ENCODE measurements at regions not wholly inside any gene's neighbourhood (a gene's known extent, or its start where the extent isn't known, plus 50 kb on each side); places are given as distances from the start of the nearest gene placed in this dataset.

- no peaks in the 10 kb centered on the region for H3K27me3 ChIP-seq (replicated peaks in 1 of 2; ENCODE audit: control insufficient read depth in 2 of 2, insufficient read depth in 2 of 2, low read length in 1 of 2)
- no peak overlapping the region for H2AFZ ChIP-seq (ENCODE audit: control insufficient read depth, low read depth, low read length)
- ChIA-PET CTCF (interaction anchor here (0.8 to 2.8 kb wide), 6 partner anchors 27 to 257 kb away, joined by 3 to 20 read pairs (median 5); no protein-coding TSS in a partner anchor), SMC1A (ENCODE audit: uncharacterized antibody, unreplicated experiment) (interaction anchor here (0.9 to 2.1 kb wide), 3 partner anchors 28 to 155 kb away, joined by 3 to 7 read pairs (median 3); no protein-coding TSS in a partner anchor), POLR2A (interaction anchor here (0.6 kb wide), 1 partner anchor 90 kb away, joined by 3 read pairs; no protein-coding TSS in a partner anchor), RAD21 (ENCODE audit: unreplicated experiment) (interaction anchor here (0.7 to 1.4 kb wide), 2 partner anchors 28 to 159 kb away, joined by 4 to 6 read pairs; no protein-coding TSS in a partner anchor)
- WGBS (ENCODE audit: insufficient coverage, insufficient replicate concordance, low lambda C conversion rate, missing lambda C conversion rate): 87% methylated on average over 5 of the region's 5 CpGs
- no peak overlapping the region for H3K4me2 ChIP-seq (ENCODE audit: control insufficient read depth, insufficient read depth)
- BruUV-seq (replicated peaks): no TSS peak
- FAIRE-seq: no peak
- intact Hi-C loops (cut with micrococcal nuclease; ENCODE audit: unreplicated experiment): loop anchor here (1.0 to 5.0 kb wide), 3 partner anchors 87 to 157 kb away; partner anchors contain the start of gene FTH1
- ATAC-seq: no peak
- H3K79me2 ChIP-seq (ENCODE audit: control insufficient read depth, insufficient read depth, low read length): no peaks in the 10 kb centered on the region
- no peaks in the 10 kb centered on the region for H3K9me3 ChIP-seq (replicated peaks; ENCODE audit: control insufficient read depth, insufficient read depth, low read length)
- H3K27ac ChIP-seq (ENCODE audit: control insufficient read depth, insufficient read depth): no peak overlapping the region
- H4K20me1 ChIP-seq (ENCODE audit: control insufficient read depth, insufficient read depth): no peaks in the 10 kb centered on the region
- TF ChIP-seq BCL3 (IDR thresholded peaks at IDR 0.05; ENCODE audit: borderline replicate concordance, insufficient read depth, low read depth, low read length, poor library complexity, severe bottlenecking) (no peak), ZNF274 (IDR thresholded peaks at IDR 0.05; ENCODE audit: insufficient read depth, insufficient read length) (no peak), MEF2B (IDR thresholded peaks at IDR 0.05; ENCODE audit: partially characterized antibody, poor library complexity, severe bottlenecking) (no peak), HCFC1 (IDR thresholded peaks at IDR 0.05; ENCODE audit: low read length) (no peak), HDGF (IDR thresholded peaks at IDR 0.05) (no peak), NKRF (conservative IDR thresholded peaks at IDR 0.05) (no peak)
- no peak for DNase-seq (ENCODE audit: low read depth, low spot score)
- H3K4me1 ChIP-seq (ENCODE audit: control insufficient read depth, insufficient read depth, low read length): no peaks in the 10 kb centered on the region
- H3K9ac ChIP-seq (ENCODE audit: control insufficient read depth, insufficient read depth, low read length): no peak overlapping the region
- in situ Hi-C loops (cut with MboI): no loop called here
- no peak overlapping the region for H3K4me3 ChIP-seq
- no peaks in the 10 kb centered on the region for H3K36me3 ChIP-seq (ENCODE audit: control insufficient read depth in 2 of 2, insufficient read depth in 2 of 2, low read length in 1 of 2)
These were observed 69.7 kb upstream of the INCENP start for GRCh38 chr11:62054081-62054480.
